ENCODE measurements at regions not wholly inside any gene's neighbourhood (a gene's known extent, or its start where the extent isn't known, plus 50 kb on each side); places are given as distances from the start of the nearest gene placed in this dataset.

GRCh38 chr1:82452096-82452495 is 651.4 kb downstream of the ADGRL2 start:
- POLR2A ChIA-PET = no interaction called here

DNA sequence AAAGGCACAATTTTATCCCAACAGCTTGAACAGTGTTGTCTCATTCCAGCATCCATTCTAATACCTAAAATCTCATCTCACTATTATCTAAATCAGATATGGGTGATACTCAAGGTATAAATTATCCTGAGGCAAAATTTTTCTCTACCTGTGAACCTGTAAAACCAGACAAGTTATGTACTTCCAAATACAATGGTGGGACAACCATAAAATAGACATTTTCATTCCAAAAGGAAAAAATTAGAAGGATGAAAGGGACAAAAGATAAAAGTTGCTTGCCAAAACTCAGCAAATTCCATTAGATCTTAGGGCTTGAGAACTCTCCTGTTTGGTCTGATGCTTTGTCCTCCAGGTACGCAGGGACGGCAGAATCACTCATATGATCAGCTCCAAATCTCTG is 650.5 kb downstream of the ADGRL2 start:
- CTCF ChIA-PET = no interaction called here

More at GRCh38 chr1:82452096-82452495, 651.4 kb downstream of the ADGRL2 start:
- CTCF ChIA-PET = no interaction called here

DNA sequence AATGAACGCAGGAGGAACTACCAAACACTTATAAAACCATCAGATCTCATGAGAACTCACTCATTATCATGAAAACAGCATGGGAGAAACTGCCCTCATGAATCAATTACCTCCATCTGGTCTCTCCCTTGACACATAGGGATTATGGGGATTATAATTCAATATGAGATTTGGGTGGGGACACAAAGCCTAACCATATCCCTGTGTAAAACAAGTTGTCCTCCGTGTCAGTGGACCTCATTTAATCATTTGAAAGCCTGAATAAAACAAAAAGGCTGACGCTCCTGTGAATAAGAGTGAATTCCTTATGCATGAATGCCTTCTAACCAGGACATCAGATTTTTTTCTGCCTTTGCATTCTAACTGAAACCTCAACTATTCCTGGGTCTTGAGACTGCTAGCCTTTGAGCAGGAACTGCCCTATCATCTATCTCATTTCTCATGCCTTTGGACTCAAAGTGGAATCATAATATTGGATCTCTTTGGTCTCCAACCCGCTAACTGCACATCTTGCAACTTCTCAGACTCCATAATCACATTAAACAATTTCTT is 648.8 kb downstream of the ADGRL2 start:
- ChIA-PET POLR2A (no interaction called here), CTCF (no interaction called here)

More for the DNA sequence above, 650.5 kb downstream of the ADGRL2 start:
- POLR2A ChIA-PET = no interaction called here

DNA sequence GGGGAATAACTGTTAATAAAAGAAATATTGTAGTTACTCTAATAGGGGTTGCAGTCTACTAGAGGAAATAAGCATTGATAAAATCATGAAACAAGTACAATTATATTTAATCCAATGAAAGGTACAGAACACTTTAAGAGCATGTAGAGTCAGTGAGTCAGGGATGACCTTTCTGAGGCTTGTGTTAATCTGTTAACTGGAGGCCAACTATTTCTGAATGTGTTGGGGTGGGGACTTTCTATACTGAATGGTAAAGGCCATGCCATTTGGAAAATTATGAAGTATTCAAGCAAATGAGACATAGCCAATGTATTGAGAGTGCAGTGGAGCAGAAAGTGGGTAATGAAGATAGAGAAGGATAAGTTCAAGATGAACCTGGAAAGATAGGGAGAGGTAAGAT is 646.2 kb downstream of the ADGRL2 start:
- ChIA-PET CTCF (no interaction called here), POLR2A (no interaction called here)

DNA sequence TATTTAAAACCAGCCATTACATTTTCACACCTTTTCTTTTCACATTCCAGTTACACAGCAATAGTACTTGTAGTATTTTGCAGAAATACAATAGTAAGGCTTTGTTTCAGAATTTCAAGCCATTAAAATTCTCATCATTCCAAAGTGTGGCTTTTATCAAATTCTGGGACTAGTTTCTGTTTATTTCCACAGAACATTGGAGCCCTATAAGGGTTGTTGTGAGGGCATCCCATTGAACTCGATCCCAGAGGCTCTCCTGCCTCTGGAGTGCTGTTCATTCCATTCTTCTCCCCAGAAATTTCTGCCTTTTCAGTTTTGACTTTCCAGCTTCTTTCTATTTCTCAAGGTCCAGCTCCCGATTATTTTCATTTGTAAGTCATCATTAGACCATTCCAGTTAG is 645.5 kb downstream of the ADGRL2 start:
- CTCF ChIA-PET = no interaction called here

GRCh38 chr1:82445827-82446226 is 645.1 kb downstream of the ADGRL2 start:
- ChIA-PET CTCF (no interaction called here), POLR2A (no interaction called here)

More for the DNA sequence above, 645.5 kb downstream of the ADGRL2 start:
- POLR2A ChIA-PET = no interaction called here

GRCh38 chr1:82445132-82445531 is 644.4 kb downstream of the ADGRL2 start:
- ChIA-PET POLR2A (no interaction called here), CTCF (no interaction called here)

GRCh38 chr1:82441402-82441801 is 640.7 kb downstream of the ADGRL2 start:
- CTCF ChIA-PET = no interaction called here
- POLR2A ChIA-PET = no interaction called here

DNA sequence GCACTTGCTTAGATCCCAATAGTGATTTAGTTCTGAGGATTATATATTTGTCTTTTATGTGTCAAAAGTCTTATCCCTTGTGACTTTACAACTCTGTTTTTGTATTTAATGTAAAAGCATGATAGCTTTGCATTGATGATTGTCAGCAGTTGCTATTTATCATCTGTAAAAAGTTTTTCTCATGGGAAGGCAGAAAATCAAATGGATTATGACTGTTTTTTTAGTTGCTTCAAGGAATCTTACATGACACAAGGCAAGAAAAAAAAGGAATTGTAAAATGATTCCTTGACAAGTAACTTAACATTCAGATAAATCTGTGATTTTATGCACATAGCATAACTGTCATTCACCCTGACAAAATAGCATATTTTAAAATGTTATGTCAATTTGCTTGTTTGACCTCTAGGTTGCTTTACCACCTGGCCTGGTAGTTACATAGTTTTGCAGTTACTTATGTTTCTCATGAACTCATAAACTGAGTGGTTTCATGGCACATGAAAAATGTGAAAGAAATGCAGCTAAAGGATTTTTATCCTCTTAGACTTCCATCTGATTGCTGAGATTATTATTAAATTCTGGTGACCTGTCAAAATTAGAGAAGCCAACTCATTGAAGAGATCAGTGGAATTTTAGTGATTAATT is 622.6 kb downstream of the ADGRL2 start:
- ChIA-PET CTCF (no interaction called here), POLR2A (no interaction called here)

- ChIA-PET POLR2A (no interaction called here), CTCF (no interaction called here)
Observed at GRCh38 chr1:82421782-82422181, 621.0 kb downstream of the ADGRL2 start.

DNA sequence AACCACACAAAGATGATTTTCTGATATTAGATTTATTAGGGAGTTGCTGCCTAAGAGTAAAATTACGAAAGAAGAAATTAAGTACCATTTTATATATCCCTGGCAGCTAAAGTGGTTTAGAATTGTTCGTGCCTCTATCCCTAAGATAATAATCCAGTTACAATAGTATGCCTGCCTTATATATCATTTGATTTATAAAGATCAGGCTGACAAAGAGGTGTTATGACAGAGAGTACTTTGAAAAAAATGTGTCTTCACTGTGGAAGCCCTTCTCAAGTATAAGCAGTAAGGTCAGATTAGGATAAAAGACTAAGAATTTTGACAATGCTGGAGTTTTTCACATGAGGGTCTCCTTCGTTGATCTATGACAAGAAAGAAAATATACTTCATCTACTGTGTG is 619.9 kb downstream of the ADGRL2 start:
- ChIA-PET CTCF (no interaction called here), POLR2A (no interaction called here)

GRCh38 chr1:82411605-82412004 is 610.9 kb downstream of the ADGRL2 start:
- POLR2A ChIA-PET = no interaction called here

DNA sequence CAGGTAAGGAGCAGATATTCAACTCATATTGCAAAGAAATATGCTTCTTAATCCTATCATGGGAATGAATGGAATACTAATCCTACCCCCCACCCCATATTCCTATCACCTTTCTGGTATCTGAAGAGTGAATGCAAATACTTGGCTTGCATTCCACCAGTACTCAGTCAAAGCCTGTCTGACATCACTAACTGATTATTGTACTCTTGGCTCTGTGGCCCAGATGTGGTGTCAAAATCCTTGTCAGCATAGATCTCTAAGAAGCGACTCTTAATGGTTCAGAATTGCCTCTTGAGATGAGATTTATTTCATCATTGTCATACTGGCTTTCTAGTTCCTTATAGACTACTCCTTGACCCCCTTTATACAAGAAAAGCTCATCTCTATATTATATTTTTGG is 604.6 kb downstream of the ADGRL2 start:
- ChIA-PET CTCF (no interaction called here), POLR2A (no interaction called here)

More at GRCh38 chr1:82411605-82412004, 610.9 kb downstream of the ADGRL2 start:
- CTCF ChIA-PET = no interaction called here

- POLR2A ChIA-PET = no interaction called here
- CTCF ChIA-PET = no interaction called here
Observed at GRCh38 chr1:82401116-82401515, 600.4 kb downstream of the ADGRL2 start.

- ChIA-PET CTCF (interaction anchor here (1.0 kb wide), 1 partner anchor 9 kb away, joined by 4 read pairs; no protein-coding TSS in a partner anchor), POLR2A (no interaction called here)
Observed at GRCh38 chr1:82400521-82400920, 599.8 kb downstream of the ADGRL2 start.

DNA sequence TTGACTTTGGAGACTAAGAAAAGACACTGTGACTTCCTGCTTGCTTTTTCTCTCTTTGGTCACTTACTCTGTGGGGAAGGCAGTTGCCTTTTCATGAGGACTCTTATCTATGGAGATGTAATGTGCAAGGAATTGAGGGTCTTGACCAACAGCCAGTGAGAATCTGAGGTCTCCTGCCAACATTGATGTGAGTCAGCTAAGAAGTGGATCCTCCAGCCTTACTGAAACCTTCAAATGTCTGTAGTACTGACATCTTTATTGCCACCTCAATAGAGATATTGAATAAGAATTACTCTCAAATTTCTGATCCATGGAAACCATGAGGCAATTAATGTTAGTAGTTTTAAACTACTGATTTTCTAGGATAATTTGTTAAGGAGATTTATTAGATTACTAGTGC is 598.4 kb downstream of the ADGRL2 start:
- ChIA-PET CTCF (no interaction called here), POLR2A (no interaction called here)

DNA sequence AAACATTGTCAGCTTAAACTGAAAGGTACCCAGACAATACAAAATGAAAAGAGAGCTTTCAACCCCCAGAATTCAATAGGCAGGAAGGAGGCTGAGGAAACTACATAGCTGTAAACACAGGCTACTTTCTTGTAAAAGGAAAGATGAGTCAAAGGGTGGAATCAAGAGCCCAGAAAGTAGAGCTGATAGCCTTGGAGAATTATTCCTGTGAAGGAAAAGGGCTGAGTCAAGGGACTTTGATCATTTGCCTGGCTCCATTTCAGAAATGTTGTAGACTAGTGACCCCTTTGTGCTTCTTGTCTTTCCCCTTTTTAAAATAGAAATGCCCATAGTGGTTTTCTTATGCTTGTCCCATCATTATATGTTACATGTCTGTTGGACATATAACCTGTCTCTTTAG is 597.6 kb downstream of the ADGRL2 start:
- ChIA-PET CTCF (no interaction called here), POLR2A (no interaction called here)

GRCh38 chr1:82395440-82395839 is 594.7 kb downstream of the ADGRL2 start:
- ChIA-PET CTCF (no interaction called here), POLR2A (no interaction called here)

DNA sequence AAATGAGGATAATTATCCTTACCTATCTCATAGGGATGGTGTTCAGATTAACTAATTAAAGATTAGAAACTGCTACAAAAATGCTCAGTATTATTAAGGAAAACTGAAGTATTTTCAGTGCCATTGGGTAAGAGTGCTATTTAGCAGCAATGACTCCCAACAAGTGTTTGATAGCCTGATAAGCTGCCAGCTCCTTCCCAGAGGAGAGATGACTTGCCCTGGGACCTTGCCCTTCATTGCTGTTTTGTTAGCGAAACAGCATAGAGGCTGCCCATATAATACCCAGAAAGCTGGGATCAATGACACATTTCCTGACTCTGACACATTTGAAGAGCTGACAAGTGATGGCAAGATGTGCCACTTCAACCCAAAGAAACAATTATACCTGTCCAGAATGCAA is 592.2 kb downstream of the ADGRL2 start:
- ChIA-PET POLR2A (no interaction called here), CTCF (no interaction called here)

GRCh38 chr1:82392513-82392912 is 591.8 kb downstream of the ADGRL2 start:
- POLR2A ChIA-PET = no interaction called here
- CTCF ChIA-PET = no interaction called here

- CTCF ChIA-PET = no interaction called here
- POLR2A ChIA-PET = no interaction called here
Observed at GRCh38 chr1:82391712-82392111, 591.0 kb downstream of the ADGRL2 start.

GRCh38 chr1:82390627-82391026 is 589.9 kb downstream of the ADGRL2 start:
- CTCF ChIA-PET = no interaction called here
- POLR2A ChIA-PET = interaction anchor here (0.6 kb wide), 1 partner anchor 121 kb away, joined by 5 read pairs; no protein-coding TSS in a partner anchor
